IMR-90 (cell line): ENCODE measurements at regions not wholly inside any gene's neighbourhood (a gene's known extent, or its start where the extent isn't known, plus 50 kb on each side); places are given as distances from the start of the nearest gene placed in this dataset.

Experiments used
- CEBPB ChIP-seq: IDR thresholded peaks from 2 replicates; pipeline ENCODE4 v1.6.1; 2012; ENCODE audit warnings: low read depth, low read length, improper control_type of control experiment
- CHD1 ChIP-seq: IDR thresholded peaks from 2 replicates; pipeline ENCODE4 v1.6.1; 2012; ENCODE audit warnings: low read depth, low read length, improper control_type of control experiment
- CTCF ChIP-seq: conservative IDR thresholded peaks from 2 replicates; pipeline ENCODE4 v1.5.1; 2012; ENCODE audit warnings: mild to moderate bottlenecking, low read depth, low read length, improper control_type of control experiment
- POLR2A ChIP-seq: IDR thresholded peaks from 2 replicates; pipeline ENCODE4 v1.6.1; 2012; ENCODE audit warnings: mild to moderate bottlenecking, low read depth, low read length
- RFX5 ChIP-seq: IDR thresholded peaks from 2 replicates; pipeline ENCODE4 v1.8.0; 2012; ENCODE audit warnings: low read depth, mild to moderate bottlenecking, low read length, moderate library complexity
- USF2 ChIP-seq: fragments of 150-350 bp; IDR thresholded peaks from 2 replicates; pipeline ENCODE4 v1.6.1; 2017; ENCODE audit warnings: mild to moderate bottlenecking, antibody characterized with exemption, low read length, low read depth
- TF ChIP-seq, protein P1 (sequence below): fragments of 150-350 bp; IDR thresholded peaks from 2 replicates; pipeline ENCODE4 v1.6.1; 2016; ENCODE audit warnings: low read depth, mild to moderate bottlenecking, low read length, moderate library complexity, borderline replicate concordance

DNA sequence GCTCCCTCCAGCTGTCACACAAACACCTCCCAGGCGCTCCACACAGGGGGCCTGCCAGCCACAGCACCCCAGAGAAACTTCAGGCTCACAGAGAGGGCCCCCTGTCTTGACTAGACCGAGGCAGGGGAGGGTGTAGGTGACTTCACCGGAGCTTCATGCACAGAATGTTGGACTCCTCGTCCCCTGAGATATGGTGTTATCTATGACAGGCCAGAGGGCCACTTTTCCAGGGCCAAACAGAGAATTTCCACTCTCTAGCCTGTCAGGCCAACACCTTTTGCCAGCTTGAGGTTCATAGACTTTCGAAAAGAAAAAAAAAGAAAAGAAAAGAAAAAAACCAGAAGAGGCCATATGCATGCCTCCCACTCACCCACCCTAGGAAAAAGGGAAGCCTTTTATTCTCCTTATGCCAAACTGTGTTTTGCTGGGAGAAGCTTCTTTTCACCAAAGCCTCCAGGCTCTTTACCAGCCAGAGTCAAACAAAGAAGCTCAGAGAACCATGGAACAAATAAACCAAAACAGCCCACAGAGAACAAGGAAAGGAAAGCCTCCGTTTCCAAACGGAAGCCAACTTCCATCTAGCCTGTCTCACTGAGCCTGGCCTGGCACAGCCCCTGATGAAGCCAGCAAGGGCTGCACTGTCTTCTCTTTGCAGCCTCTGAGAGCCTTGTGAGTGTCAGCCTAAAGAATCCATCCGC, 313.2 kb upstream of the JARID2 start:
- TF ChIP-seq CTCF, result no peak
- no peak for TF ChIP-seq USF2
- no peak for TF ChIP-seq RFX5
- TF ChIP-seq, protein P1, sequence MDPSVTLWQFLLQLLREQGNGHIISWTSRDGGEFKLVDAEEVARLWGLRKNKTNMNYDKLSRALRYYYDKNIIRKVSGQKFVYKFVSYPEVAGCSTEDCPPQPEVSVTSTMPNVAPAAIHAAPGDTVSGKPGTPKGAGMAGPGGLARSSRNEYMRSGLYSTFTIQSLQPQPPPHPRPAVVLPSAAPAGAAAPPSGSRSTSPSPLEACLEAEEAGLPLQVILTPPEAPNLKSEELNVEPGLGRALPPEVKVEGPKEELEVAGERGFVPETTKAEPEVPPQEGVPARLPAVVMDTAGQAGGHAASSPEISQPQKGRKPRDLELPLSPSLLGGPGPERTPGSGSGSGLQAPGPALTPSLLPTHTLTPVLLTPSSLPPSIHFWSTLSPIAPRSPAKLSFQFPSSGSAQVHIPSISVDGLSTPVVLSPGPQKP, result no peak
- no peak for TF ChIP-seq CHD1
- TF ChIP-seq POLR2A, result no peak
- no peak for TF ChIP-seq CEBPB
